ENCODE measurements at regions not wholly inside any gene's neighbourhood (a gene's known extent, or its start where the extent isn't known, plus 50 kb on each side); places are given as distances from the start of the nearest gene placed in this dataset.

GRCh38 chr12:95411466-95411865 lies 62.5 kb upstream of the METAP2 start:
- no peak for DNase-seq (ENCODE audit: low read depth, low spot score)

GRCh38 chr12:95412482-95413311 lies 61.3 kb upstream of the METAP2 start:
- DNase-seq (ENCODE audit: low read depth, low spot score) = peak; percentile 81

- no peak for DNase-seq (ENCODE audit: low read depth, low spot score)
Measured at GRCh38 chr12:95413576-95413975, 60.4 kb upstream of the METAP2 start.

- DNase-seq (ENCODE audit: low read depth, low spot score) = no peak
Measured at GRCh38 chr12:95415451-95415850, 58.5 kb upstream of the METAP2 start.

GRCh38 chr12:95416111-95416636 lies 57.8 kb upstream of the METAP2 start:
- no peak for DNase-seq (ENCODE audit: low read depth, low spot score)

GRCh38 chr12:95417372-95417771 lies 56.6 kb upstream of the METAP2 start:
- no peak for DNase-seq (ENCODE audit: low read depth, low spot score)

- DNase-seq (ENCODE audit: low read depth, low spot score) = no peak
Measured at GRCh38 chr12:95418142-95418541, 55.8 kb upstream of the METAP2 start.

All from brain pericyte (primary cell).